LNCaP clone FGC (cell line): ENCODE measurements at regions not wholly inside any gene's neighbourhood (a gene's known extent, or its start where the extent isn't known, plus 50 kb on each side); places are given as distances from the start of the nearest gene placed in this dataset.

ENCODE experiments used
- DNase-seq: peaks from one replicate; pipeline ENCODE4 v3.0.0-alpha.2; 2011; ENCODE audit warnings: low read depth
- H3K4me3 ChIP-seq: 2 replicates; pipeline ENCODE4 v1.5.1; 2011; ENCODE audit warnings: mild to moderate bottlenecking, low read depth, low read length, control low read depth
- TF ChIP-seq, protein P1 (sequence below): IDR thresholded peaks from 2 replicates; pipeline ENCODE4 v1.5.1; 2012; ENCODE audit warnings: mild to moderate bottlenecking; ENCODE audit not compliant: control insufficient read depth, insufficient read depth; ENCODE audit errors: extremely low read depth

DNA sequence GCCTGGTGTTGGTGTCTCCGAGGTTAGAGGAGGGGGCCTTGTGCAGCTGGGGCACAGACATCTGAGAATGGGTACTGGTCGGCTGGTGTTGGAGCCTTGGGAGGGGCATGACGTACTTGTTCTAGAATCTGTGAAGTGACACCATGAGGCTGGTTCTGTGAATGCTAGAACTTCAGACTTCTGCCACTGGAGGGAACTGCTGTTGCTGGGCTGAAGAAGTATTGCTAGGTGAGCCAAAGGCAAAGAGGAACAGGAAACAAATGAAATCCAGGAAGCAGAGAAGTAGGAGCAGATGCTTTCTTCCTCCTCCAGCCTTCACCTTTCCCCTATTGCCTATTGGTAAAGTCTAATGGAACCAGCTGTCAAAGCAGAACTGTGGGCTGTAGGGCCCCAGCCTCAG is 120.9 kb upstream of the DDIT4L start:
- H3K4me3 ChIP-seq = no peak overlapping the region
- TF ChIP-seq, protein P1, sequence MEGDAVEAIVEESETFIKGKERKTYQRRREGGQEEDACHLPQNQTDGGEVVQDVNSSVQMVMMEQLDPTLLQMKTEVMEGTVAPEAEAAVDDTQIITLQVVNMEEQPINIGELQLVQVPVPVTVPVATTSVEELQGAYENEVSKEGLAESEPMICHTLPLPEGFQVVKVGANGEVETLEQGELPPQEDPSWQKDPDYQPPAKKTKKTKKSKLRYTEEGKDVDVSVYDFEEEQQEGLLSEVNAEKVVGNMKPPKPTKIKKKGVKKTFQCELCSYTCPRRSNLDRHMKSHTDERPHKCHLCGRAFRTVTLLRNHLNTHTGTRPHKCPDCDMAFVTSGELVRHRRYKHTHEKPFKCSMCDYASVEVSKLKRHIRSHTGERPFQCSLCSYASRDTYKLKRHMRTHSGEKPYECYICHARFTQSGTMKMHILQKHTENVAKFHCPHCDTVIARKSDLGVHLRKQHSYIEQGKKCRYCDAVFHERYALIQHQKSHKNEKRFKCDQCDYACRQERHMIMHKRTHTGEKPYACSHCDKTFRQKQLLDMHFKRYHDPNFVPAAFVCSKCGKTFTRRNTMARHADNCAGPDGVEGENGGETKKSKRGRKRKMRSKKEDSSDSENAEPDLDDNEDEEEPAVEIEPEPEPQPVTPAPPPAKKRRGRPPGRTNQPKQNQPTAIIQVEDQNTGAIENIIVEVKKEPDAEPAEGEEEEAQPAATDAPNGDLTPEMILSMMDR = peak; percentile 36
- peak; percentile 19 for DNase-seq

DNA sequence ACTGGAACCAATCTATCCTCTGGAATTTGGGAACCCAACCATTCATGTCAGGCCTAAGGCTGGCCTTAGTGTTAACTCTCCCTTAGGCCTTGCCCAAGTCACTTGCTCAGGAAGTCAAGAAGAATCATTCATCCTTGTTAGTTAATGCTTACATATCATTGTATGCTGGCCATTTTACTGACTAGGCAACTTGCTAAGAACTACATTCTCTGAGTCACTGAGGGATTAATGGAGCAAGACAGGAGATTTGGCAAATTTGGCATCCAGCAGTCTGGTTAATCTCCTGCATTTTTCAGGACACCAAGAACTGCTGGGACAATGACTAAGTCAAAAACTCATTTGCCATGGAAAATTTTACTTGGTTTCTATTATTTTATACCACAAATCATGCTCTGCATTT is 115.8 kb upstream of the DDIT4L start:
- no peak for DNase-seq
- TF ChIP-seq, protein P1 = no peak
- H3K4me3 ChIP-seq = no peak overlapping the region

DNA sequence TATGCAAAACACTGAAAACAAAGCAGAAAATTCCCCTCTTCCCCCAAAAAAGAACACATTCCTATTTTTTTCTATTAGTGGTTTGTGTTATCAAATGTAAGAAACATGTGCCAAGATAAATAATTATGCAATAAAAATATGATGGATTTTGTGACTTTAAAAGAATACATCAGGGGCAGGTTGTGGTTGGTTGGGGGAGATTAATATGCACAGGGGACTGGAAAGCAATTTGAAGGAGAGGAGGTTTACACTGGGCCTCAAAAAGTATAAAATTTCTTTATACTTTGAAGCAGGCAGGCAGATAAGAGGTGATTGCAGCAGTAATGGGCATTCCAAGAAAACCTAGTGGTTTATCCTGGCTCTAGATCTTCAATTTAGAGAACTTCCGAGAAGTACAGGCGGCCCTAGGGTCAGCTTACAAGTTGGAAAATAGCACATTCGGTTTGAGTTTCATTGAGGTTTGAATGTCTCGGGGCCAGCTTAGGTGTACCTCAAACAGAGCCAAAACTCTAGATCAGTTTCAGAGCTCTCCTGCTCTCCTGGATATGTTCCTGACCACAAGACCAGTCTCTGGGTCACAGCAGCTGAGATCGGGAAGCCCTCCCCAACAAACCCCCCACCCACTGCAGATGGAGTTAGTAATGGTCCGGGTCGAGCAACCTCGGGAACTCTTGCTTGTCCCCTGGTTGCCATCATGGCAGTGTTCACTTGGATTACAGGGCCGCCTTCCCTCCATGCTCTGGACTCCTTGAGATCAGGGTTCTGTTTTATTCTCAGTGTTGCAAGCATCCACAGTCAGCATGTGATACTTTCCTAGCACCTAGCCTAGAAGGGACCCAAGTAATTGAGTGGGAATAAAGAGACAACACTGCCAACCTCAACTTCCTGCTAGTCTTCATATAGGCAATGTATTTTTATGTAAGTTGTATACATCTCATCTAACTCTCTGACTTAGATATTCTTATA is 112.1 kb upstream of the DDIT4L start:
- no peak for DNase-seq
- TF ChIP-seq, protein P1 = no peak
- H3K4me3 ChIP-seq = no peak overlapping the region

DNA sequence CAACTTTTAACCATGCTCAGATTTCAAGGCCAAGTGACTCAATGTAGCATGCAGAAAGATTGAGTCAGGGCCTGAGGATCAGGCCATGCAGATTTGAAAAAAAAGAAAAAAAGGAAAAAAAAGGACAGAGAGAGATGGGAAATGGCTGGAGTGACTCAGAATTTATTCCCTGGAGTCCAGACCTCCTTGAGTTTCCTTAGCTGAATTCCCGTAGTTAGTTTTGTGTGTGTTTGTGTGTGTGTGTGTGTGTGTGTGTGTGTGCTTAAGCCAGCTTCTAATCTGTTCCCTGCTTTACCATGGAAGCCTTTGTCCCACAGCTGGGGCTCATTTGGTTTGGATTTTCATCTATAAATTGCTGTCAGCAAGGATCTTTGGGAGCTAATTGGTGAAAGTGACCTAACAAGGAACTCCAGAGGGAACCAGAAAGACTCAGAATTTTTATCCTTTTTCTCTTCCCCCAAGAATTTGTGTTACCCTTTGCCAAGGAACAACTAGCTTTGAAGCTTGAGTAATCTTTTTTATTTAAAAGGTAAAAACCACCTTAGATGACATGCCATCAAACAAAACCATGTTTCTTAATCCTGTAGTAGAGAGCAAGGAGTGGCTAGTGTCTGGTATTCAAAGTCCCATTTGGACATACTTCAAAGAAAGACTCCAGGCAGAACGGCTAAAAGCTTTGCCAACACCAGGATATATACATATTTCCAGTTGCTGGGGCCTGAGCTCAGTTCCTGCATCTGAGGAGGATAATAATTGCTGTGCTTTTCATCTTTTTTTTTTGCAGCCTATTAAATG is 109.0 kb upstream of the DDIT4L start:
- H3K4me3 ChIP-seq = no peak overlapping the region
- TF ChIP-seq, protein P1 = no peak
- no peak for DNase-seq

DNA sequence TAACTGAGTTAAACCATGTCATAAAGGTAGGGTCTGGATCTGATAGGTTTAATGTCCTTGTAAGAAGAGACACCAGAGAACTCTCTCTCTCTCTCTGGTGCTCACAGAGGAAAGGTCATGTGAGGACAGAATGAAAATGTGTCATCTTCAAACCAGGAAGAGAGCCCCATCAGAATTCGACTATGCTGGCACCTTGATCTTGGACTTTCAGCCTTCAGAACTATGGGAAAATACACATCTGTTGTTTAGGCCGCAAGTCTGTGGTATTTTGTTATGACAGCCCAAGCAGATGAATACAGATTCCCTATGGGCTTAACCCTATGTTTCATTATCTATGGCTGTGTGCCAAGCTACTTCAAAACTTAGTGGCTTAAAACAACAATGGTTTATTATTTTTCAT is 105.5 kb upstream of the DDIT4L start:
- TF ChIP-seq, protein P1 = no peak
- no peak overlapping the region for H3K4me3 ChIP-seq
- no peak for DNase-seq

DNA sequence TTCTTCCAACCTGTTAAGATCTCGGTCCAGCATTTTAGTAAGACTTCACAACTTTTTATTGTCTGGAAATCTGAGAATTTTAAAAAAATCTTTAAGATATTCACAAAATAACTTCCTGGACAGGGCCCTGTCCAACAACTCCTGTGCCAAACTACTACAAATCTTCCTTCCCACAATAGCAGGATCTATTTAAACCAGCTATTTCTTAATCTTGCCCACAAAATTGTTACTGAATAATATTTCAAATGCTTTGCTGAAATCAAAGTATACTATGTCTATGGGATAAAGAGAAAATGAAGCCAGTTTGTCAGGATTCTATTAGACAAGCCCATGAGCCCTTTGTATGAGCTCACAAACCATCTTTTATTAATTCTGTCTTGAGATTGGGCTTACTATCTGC is 104.1 kb upstream of the DDIT4L start:
- TF ChIP-seq, protein P1 = no peak
- no peak overlapping the region for H3K4me3 ChIP-seq
- DNase-seq = no peak
